GM18505 (cell line): ENCODE measurements at regions not wholly inside any gene's neighbourhood (a gene's known extent, or its start where the extent isn't known, plus 50 kb on each side); places are given as distances from the start of the nearest gene placed in this dataset.

ENCODE experiments used
- ATAC-seq: cut with Tn5 transposase; IDR thresholded peaks from one replicate; pipeline ENCODE4 v1.9.1; 2021; ENCODE audit not compliant: unreplicated experiment
- POLR2A ChIP-seq: IDR thresholded peaks from 4 replicates; pipeline ENCODE4 v1.6.1; 2011; ENCODE audit warnings: borderline replicate concordance; ENCODE audit not compliant: insufficient read depth, insufficient read length; ENCODE audit errors: extremely low read depth

DNA sequence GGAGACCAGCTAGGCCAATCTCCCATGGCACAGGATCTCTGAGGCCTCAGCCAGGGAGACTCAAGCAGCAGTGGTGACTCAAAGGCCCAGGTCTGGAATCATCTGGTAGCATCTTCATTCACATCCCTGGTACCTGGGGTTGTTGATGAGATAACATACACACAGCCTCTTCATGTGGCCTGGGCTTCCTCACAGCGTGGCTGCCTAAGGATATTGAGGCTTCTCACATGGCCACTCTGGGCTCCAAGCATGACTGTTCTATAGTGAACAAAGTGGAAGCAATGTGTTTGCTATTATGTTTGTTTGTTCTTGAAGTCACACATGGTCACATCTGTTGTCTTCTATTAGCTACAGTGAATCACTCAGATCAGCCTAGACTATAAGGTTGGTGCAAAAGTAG is 584.1 kb downstream of the VRK1 start:
- ATAC-seq = no peak
- no peak for TF ChIP-seq POLR2A

DNA sequence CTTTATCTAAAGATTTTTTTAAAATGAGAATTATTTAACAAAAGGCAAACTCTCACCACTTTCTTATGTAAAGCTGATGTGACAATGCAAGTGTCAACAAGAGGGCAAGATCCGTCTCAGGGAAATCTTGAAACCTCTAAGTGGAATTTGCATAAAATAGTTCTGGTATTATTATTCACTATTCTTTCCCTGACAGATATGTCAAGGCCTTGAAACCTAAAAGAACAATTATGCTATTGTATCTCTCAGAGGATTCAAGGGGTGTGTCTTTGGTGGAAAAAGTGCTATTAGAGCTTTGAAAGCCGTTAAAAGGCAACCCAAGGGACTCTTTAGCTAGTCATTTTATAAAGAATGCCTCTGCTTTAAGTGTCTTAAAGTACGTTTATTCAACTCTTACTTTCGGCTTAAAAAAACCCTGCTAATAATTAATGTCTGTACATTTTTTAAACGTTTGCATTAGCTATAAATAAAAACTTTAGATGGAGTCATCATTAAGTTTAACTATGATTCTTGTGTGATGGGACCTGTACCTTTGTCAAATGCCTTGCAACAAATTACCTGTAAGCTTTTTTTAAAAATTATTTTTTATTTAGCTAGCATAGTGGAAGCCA is 585.5 kb downstream of the VRK1 start:
- ATAC-seq = no peak
- no peak for TF ChIP-seq POLR2A

DNA sequence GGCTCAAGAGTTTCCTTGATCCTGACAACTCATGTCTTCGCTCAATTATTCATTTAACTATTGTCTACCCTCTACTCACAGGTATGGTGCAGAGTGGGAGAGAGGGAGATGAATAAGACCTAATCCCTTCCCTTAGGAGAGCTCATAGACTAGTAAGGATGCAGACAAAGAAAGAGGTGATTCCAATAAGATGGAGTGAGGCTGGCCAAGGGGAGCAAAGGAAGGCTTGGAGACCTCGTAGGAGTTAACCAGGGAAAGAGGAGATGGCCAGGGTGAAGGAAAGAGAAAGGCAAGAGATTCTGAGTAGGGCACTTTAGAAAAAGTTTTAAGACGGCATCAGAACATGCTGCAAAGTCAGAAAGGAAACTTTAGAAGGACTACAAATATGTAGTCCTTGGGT is 588.5 kb downstream of the VRK1 start:
- no peak for ATAC-seq
- TF ChIP-seq POLR2A = no peak

DNA sequence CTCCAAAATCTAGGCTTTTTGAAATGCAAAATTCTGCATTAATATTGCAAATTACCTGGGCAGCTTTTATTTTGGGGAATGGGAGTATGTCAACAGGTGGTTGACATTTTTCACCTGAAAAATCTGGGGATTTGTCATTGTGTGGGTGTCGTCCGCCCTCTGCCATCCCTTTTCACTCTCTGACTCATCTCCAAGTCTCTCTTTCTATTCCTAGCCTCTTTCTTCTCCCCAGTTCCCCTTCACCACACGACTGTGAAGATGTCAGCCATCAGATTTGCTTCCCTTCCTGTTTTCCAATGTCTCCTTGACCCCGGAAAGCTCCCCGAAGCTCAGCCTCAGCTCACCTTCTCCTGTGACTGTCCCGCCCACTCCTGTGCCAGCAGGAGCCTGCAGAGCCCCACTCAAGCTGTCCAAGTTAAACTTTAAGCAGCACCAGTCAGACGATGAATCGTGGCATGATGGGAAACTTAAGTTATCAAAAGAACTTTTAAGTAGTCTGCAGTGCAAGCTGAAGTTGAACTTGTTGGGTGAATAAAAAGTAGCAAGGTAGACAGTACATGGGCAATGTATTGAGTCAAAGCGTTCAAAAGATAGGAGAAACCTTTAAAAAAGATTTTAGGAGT is 590.2 kb downstream of the VRK1 start:
- no peak for ATAC-seq
- TF ChIP-seq POLR2A = no peak

DNA sequence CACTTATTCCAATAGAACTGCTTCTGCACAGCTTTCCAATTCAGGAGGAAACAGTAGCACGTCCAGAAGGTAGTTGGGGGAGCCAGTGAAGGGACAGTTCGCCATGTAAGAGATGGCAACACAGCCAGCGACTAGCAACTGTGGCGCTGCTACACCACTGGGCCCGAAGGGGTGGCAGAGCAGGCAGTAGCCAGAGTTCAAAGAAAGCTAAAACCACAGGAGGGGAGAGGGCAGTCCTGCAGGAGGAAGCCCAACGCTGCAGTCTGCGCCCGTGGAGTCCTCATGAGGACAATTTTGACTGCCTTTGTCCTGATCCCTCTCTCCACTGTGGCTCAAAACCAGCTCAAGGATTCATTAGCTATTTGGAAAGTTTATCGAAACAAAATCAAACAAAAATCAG is 591.2 kb downstream of the VRK1 start:
- ATAC-seq = no peak

DNA sequence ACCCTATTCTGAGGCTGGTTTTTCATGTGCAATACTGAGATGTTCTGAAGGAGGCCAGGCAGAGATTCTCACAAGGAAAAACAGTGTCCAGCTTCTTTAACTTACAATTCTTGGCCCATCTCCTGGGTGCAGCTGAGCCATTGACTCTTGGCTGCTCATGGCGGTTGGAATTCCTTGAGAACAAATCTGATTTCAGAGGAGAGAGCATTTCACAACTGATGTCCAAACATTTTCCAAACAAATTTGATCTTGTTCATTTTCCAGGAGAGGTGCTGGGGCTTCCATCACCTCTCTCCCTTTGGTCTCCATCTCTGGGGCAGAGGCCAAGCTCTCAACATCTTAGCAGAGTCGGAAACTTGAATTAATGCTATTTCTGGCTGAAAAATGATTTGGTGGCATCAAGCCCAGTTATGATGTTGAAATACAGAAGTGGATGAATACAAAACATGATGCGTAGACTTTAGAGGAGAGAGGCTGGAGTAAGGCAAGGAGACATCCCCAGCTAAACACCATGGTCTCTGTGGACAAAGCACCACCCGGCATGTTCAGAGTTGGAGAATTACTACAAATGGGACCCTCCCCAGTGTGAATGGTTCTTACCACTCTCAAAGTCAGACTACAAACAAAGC is 593.0 kb downstream of the VRK1 start:
- no peak for ATAC-seq
- no peak for TF ChIP-seq POLR2A

More for the DNA sequence above, 591.2 kb downstream of the VRK1 start:
- no peak for TF ChIP-seq POLR2A

DNA sequence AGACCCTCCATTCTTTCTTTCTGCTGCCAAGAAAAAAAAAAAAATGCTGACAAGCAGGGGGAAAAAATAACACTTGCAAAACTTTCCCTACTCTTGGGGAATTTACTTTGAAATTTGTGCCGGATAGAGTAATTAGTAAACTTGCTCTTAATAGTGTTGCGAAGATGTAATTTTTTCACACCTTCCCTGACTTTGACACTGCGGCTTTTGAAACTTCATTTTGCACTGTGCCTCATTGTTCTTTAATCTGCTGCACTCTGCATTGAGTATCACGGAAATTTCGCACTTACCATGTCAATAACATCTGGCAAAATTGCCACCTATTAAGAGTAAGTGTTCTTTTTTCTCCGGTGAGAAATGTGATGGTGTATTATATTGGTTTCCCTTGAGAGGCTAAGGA is 596.1 kb downstream of the VRK1 start:
- no peak for TF ChIP-seq POLR2A
- no peak for ATAC-seq

DNA sequence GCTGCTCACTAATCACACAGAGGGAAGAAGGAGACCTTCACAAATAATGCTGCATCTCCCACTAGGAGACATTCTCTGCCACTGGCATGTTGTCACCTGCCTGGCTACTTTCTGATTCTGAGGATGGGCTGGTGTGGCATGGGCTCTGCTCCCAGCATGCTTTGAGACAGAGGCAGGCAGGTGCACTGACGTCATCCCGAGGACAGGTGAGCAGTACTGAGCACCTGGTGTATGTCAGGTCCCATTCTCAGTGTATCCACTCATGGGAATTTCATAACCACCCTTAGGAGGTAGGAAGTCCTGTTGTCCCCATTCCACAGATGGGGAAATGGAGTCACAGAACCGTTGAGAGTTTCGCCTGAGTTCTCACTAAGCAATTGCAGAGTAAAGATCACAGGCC is 597.9 kb downstream of the VRK1 start:
- no peak for TF ChIP-seq POLR2A
- no peak for ATAC-seq

DNA sequence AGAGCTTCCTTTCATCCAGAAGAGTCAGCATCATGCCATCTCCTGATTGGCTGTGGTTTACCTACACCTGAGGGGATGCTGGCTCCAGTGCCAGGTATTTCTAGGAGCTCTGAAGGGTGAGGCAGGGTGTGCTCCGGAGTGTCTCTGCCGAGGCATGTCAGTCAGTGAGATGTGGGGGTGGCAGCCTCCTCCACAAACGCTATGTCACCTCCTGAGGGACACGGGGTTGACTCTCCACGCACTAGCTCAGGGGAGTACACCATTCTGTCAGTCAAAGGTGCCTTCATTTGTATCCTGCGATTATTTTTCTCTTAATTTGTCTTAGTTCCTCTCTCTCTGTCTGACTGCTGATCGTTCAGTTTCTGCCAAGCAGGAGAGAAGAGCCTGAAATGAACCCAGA is 604.5 kb downstream of the VRK1 start:
- no peak for TF ChIP-seq POLR2A
- ATAC-seq = no peak

DNA sequence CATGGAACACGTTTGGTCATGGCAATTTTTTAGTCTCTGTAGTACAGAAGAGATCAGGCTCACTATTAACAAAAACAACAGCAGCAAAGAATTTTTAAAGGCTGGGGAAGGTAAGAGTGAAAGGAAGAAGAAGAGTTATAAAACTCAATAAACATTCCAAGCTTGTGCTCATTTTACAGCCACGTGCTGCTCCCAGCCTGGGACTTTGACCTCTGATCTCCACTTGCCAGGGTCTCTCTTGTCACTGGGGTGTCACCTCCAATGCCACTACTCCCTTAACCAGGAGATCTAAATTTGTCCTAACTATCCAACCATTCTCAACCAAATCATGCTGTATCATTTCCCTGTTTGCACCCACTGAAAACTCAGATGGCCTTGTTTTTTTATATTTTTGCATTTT is 605.1 kb downstream of the VRK1 start:
- no peak for TF ChIP-seq POLR2A
- no peak for ATAC-seq

DNA sequence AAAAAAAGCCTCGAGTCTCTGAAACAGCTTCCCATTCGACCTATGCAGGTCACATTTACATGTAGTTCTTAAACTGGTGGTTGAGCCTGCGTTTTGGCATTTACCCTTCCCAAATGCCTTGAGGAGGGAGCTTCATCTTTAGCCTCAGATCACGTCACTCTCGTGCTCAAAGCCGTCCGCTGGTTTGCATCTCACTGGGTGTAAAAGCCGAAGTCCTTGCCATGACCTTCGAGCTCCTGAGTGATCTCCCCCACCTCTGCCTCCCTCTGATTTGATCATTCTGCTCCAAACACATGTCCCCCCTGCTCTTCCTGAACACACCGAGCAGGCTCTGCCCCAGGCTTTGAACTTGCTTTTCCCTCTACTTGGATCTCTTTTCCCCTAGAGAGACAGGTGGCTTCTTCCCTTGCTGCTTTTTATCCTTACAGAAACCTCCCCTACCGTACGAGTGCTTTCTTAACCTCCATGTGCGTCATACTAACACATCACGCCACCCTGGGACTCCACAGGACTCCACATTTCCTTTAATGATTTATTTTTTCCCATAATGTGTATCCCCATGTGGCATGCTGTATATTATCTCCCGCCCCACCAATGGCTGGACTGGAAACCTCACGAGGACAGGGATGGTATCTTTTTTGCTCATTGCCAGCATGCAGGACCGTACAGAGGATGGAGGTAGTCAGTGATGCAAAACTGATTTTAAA is 610.7 kb downstream of the VRK1 start:
- TF ChIP-seq POLR2A = no peak
- no peak for ATAC-seq

DNA sequence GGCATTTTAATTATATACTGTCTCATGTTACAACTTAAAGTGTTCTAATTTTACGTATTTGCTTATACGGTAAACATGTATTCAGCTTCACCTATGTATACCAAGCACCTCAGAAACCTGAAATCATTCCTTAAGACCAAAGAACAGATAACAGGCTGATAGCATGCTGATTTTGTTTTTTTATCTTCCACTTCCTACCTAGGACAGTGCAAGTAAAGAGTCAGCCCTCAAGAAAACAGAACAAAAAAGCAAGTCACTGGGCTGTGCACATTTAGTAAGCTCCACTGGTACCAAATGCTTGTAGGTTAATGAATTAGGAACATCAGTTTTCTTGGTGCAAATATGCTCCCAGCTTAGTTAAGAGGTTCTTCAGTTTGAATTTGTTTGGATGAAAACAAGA is 611.3 kb downstream of the VRK1 start:
- ATAC-seq = no peak
- no peak for TF ChIP-seq POLR2A

DNA sequence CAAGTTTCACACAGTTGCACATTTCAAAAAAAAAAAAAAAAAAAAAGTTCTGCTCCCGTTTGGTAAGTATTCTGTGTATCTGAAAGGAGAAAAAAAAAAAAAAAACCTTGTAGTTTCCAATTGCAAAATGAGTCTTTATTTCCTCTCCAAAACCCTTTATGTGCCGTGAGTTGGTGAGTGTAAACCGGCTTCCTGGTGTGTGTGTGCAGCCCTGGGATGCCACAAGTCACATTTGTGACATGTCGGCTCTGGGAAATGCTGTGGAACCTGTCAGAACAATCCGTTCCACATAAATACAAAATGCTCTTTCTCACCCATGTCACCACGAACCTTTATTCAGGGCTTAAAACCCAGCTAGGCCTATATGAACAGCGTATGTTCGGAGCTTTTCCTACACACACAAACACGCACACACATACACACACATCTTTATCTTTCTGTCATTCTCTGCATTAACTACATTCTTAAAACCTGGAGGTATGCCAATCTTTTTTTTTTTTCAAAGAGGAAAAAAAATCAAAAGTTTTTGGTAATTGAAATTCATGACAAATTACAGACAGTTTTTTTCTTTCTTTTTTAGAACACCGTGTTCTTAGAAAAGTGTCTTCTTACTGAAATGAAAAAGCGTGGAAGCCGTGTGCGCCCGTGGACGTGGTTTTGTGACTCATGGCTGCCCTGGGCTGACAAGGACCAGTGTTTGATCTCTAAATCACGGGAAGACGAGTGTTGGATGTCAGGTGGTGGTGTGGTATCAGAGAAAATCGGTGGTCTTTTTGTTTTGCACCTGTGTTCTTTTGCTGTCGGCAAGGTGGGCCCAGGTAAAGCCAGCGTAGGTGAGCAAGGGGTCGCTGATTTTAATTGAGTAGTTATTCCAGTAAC is 612.0 kb downstream of the VRK1 start:
- ATAC-seq = no peak
- no peak for TF ChIP-seq POLR2A
